Upper lobe of left lung (tissue), 4 donors: ENCODE measurements at regions not wholly inside any gene's neighbourhood (a gene's known extent, or its start where the extent isn't known, plus 50 kb on each side); places are given as distances from the start of the nearest gene placed in this dataset.

ENCODE experiments used
- CTCF ChIP-seq, 6 experiments: fragments of 450-650 bp in 4 of 6; fragments of 200-600 bp in 2 of 6; sonication (generic) in 2 of 6; IDR thresholded peaks; one replicate each; pipeline ENCODE4 v1.5.1; 2016 to 2019; ENCODE audit warnings: antibody characterized with exemption in 6 of 6
- POLR2A ChIP-seq, 4 donors: fragments of 450-650 bp; IDR thresholded peaks; one replicate each; pipeline ENCODE4 v1.5.1; 2016 to 2017; ENCODE audit warnings: antibody characterized with exemption in 4 of 4, mild to moderate bottlenecking in 2 of 4

- TF ChIP-seq CTCF (IDR thresholded peaks at IDR 0.05) (no peak), POLR2A (IDR thresholded peaks at IDR 0.05) (no peak)
These were observed 1098.0 kb downstream of the BRD1 start for GRCh38 chr22:48729499-48730171.
